Activated naive CD4-positive, alpha-beta T cell treated with anti-CD3 and anti-CD28 coated beads, Interleukin-2, amount 50 U/mL, for 16 hours (primary cell): ENCODE measurements at regions not wholly inside any gene's neighbourhood (a gene's known extent, or its start where the extent isn't known, plus 50 kb on each side); places are given as distances from the start of the nearest gene placed in this dataset.
"Not testable (repeated sequence)": the region's sequence is repeated elsewhere in the genome, so short reads cannot be mapped to it uniquely, and the experiment has no call there.

Experiments used
- DNase-seq: peaks from one replicate; pipeline ENCODE4 v3.0.0-alpha.2; 2020

DNA sequence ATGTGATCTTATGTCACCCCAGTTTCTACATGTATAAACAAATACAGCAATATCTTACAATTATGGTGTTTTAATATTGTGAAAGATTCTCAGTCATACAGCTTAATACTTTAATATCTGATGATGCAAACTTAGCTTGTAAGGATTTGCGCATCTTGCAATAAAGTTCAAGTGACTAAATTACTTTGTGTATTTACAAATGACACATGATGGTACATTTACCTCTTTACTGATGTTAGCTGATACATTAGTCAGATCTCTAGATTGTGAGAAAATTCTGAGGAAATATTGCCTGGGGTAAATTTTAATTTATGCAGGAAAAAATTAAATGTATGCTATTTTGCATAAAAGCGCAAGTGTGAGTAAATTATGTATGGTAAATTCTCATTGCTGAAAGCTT is 418.8 kb upstream of the MMS22L start:
- DNase-seq: no peak

DNA sequence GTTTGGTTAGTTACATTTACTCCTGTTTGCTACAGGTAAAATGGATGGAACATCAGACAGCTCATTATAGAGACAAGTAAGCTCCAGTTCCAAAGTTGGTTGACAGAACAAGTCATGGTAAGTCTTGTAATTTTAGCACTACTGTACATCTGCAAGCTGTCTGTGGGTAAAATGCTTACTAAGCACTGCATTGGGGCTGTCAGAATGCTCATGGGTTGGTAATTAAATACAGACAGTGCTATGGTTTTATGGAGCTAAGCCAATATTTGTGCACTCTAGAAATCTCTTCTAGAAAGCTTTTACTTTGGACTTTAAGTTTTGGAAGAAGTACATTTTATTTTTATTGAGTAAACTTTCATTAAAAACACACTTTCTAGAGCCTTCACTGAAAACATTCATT is 419.2 kb upstream of the MMS22L start:
- no peak for DNase-seq

DNA sequence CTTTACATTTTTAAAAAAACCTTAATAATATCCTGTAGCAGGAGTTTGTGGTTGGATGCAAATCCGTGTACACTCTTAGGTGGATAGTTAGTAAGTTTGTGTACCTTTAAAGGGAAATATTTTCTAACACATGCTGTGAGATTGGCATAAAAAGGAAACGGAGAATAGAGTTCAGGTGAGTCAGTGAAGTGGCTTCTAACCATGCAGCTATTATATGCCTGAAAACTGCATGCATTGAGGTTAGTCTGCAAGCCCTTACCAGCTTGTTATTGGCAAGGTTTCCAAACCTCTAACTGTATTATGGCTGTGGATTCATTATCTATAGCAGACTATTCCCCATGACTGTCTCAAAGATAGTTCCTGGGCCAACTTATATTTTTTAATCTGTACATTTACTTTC is 420.6 kb upstream of the MMS22L start:
- DNase-seq: no peak

DNA sequence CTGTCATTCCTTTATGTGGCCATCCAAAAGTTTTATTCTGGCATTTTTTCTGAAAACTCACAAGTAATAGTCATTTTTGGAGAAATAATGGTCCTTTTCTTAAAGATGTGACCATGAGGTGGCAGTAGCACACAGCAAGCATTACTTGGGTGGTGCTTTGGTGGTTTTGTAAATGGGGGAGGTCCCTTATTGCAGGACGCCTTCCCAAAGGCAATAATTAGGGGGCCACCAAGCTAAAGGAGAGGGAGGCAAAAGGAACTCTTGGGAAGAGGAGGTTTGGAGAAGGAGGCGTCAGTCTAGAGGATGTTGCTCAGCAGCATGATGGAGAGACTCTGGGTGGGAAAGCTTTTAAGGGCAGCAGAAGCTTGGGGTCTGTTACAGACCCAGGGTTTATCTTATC is 422.6 kb upstream of the MMS22L start:
- no peak for DNase-seq

DNA sequence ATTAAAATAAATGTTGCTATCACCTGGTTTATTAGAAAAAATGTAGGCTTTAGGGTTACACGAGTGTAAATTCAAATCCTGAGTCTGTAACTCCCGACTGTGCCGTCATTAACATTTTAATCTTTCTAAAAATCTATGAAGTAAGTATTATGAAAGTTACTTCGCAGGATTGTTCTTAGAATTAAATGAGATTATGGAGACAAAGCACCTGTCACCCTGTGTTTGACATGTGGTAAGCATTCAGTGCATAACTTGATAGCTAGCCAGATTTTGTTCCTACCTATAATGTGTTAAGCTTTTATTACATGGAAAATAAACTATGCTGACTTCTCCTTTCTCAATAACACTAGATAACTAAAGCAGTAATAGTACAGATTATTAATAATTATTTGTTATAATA is 429.7 kb upstream of the MMS22L start:
- DNase-seq: no peak

DNA sequence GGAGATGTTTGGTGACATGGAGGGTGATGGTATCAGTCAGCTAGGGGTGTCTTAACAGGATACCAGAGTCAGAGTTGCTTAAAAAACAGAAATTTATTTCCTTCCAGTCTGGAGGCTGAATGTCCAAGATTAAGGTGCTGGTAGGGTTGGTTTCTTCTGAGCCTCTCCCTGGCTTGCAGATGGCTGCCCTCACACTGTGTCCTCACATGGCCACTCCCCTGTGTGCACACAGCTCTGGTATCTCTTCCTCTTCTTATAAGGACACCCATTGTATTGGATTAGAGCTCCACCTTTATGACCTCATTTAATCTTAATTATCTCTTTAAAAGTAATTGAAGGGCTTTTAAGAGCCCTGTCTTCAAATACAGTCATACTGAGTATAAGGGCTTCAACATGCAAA is 431.8 kb upstream of the MMS22L start:
- DNase-seq: no peak

DNA sequence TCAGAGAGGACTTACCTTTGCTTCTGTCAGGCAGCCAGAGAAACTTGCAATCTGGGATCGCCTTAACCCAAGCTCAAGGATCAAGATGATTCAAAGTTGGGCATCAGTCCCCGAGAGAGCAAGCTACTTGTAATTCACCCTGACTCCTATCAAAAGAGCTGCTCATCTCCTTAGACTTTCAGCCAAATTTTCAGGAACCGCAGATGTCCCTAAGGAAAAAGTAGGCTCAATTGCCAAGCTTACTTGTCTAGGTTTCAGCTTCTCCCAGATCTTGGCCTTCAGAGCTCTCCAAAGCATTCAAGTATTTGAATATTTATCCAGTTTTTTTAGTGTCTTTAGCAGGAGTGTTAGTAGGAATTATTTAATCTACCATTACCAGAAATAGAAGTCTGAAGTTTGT is 434.1 kb upstream of the MMS22L start:
- DNase-seq: no peak

DNA sequence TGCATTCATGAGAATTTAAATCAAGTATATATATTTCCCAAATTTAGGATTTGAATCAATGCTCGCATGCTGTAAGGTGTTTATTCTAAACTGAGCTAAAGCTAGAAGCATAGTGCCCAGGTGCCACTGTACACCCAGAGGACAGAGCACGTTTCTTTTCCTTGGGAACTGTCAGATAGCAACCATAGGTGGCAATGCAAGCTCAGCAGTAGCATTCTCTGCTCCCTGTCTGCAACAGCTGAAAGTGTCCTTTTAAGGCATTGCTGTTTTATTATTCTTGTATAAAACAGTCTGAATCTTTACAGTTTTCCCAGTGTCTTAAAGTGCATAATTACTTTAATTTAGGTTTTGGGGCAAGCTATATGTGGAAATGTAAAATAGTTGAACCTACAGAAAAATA is 443.4 kb upstream of the MMS22L start:
- DNase-seq: no peak

DNA sequence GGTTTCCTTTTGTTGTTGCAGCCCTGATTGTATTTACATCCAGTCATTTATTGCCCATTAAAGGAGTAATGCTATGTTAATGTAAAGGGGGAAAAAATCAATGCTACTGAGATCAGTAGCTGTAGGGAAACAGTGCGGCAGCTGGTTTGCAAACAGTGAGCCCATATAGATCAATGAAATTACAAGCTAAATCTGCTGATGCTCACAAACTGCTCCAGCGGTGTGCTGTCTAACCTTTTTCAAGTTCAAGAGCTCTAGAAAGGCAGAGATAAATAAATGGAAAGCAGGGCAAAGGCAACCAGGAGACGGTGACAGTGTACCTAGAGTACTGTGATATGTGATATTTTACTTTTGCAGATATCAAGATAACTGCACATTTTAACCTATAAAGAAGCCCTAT is 449.0 kb upstream of the MMS22L start:
- no peak for DNase-seq

DNA sequence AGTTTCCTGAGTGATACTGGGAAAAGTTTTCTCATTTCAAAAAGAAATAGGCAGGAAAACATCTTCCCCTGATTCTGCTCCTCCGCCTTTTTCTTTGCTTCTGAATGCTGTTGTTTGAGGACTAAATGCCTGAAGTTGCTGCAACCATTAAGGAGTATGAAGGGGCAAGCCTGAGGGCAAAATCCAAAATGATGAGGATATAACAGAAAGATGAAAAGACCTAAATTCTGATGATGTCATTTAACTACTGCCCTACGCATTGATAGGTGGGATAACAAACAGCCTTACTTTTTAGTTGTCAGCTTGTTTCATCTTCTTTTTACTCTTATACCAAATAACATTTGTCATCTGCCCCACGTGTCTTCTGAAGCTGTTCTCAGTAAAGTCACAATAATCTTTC is 474.6 kb upstream of the MMS22L start:
- no peak for DNase-seq

DNA sequence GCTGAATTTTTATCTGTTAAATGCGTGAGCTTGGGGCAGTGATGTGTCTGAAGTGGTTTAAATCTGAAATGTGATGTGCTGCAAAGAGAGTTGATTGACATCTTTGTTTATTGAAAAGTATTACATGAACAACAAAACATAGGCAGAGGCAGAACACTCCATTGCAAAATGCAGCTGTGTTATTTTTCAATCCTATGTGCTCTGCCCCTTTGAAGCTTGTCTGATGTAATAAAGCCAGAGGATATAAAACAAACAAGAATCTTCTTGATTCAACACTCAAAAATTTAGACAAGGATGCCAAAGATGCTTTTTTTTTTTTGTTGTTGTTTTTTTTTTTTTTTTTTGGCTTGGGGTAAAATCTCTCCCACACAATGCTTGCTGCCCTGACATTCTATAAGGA is 482.4 kb upstream of the MMS22L start:
- DNase-seq: no peak

DNA sequence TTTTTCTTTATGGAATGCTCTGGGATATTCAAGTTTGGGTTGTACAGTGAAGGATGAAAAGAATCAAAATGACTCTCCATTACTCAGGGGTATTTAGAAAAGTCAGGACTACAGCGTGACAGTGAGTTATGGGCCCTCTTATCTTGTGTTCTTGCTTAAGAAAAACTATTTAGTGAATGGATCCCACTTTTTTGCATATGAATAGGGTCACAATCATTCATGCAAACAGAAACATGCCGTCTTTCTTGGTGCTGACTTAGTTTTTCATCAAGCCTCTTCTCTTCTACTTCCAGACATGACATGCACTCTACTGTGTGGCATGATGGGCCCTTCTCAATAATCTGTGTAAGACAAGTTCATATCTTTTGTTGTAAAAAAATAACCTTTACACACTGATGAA is 488.4 kb upstream of the MMS22L start:
- DNase-seq: no peak

DNA sequence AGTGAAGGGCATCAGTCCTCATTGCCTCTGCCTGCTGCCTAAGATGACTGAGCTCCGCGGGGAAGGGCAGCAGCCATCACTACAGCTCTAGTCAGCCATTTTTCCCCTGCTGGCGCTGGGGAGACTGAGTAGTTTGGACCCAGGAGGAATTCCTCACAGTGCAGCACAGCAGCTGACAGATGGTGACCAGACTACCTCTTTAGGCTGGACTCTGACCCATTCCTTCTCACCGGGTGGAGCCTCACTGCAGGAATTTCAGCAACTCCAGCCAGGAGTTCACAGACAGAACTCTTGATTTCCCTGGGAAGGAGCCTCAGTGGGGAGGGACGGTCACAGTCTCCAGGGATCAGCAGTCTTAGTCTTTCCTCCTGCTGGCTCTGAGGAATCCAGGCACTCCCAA is 492.0 kb upstream of the MMS22L start:
- no peak for DNase-seq

DNA sequence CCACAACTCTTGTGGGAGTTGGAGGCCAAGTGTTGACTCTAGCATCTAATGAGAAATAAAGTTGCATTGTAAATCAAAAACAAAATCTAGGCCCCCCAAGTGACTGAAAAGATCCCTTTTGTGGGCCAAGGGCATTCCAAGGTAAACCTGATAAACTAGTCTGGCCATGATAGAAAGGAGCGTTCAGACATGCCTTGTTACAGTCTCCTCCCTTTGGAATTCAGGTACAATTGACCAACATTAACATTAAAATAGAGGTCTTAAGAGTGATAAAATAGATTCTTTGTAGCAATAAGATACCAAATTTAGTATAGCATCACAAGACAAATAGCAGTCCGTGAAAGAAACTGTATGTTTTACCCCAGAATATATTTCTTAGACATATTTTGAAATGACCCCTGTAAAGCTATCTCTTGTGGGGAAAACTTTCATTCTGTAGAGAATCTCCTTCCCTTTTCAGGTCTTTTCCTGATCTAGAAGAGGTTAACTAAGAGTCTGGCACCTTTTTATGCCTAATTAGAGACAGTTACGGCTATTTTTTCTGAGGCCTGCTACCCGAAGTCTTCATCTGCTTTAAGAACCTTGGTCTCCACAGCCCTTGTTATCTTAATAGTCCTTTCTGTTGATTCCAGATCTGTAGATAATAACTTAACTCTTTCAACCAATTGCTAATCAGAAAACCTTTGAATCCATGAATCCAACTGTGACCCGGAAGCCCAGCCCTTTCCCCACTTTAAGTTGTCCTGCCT is 495.4 kb upstream of the MMS22L start:
- DNase-seq: no peak

DNA sequence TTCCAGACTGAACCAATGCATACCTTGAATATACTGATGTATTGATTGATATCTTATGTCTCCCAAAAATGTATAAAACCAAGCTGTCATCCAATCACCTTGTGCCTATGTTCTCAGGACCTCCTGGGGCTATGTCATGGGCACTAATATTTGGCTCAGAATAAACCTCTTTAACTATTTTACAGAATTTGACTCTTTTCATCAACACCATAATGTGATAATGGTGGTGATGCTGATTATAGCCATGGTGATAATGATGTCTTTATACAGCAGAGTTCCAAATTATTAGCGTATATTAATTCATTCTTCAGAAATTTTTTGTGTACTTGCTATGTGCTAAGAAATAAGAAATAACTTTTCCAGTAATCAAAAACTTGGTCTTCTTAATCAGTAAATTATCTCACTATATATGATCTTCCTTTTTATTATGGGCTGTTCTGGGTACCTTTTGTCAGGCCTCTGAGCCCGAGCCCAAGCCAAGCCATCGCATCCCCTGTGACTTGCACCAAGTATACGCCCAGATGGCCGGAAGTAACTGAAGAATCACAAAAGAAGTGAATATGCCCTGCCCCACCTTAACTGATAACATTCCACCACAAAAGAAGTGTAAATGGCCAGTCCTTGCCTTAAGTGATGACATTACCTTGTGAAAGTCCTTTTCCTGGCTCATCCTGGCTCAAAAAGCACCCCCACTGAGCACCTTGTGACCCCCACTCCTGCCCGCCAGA is 496.2 kb upstream of the MMS22L start:
- not testable (repeated sequence) for DNase-seq

DNA sequence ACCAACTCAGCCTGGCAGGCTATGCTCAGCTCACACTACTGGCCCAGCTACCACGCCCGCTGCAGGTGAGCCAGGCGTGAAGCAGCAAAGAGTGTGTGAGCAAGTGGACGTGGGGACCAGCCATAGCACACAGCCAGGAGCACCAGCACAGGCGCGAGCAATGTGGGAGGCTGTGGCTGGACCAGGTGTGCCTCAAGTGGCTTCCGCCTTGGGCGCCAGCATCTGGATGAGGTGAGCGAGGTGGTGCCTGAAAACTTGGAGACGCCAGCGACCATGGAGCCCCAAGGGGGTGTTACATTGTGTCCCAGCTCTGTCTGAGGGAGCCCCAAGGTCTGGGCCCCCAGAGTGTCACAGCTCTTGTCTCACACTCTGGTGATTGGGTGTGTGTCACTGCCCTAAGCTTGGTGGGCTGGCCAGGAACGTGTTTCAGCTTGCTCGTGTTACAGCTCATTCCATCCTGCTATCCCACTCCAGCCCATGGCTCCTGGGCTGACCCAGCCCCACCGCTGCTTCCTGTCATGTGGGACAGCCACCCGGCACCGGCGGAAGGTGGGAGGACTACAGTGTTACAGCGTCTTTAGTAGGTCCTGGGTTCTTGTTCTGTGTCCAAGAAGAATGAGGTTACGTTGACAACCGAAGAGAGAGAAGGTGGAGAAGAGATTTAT is 508.0 kb upstream of the MMS22L start:
- no peak for DNase-seq

DNA sequence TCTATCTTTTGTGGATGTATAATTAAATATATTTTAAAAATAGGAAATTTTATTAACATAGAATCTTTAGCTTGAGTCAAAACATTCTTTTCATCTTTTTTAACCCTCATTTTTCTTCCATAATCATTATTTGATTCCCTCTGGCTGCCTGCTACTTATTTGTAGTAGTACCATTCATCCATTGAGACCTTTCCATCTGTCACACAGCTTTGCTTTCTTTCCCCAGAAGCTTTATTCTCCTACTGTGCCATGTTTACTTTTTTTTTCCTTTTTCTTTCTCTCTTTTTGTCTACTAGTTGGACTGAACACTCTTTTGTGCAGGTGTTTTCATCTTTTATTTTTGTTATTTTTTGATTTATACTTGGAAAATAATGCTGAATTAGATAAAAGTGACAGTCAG is 522.6 kb upstream of the MMS22L start:
- DNase-seq: no peak

DNA sequence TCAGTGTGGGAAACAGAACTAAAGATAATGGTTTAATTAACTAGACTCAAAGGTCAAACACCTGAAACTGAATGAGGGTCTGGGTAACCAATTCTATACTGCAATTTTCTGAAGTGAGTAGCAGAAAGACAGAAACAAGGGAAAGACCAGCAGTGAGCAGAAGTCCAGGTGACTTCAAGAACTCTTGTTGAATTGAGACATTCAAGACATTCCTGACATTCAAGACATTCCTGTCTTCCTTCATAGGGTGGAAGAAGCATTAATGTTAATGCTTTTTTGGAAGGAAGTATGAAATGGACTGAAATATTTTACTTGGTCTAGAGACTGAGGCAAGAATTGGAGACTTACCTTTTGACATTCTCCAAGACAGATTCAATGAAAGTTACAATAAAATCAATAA is 529.9 kb upstream of the MMS22L start:
- DNase-seq: no peak

DNA sequence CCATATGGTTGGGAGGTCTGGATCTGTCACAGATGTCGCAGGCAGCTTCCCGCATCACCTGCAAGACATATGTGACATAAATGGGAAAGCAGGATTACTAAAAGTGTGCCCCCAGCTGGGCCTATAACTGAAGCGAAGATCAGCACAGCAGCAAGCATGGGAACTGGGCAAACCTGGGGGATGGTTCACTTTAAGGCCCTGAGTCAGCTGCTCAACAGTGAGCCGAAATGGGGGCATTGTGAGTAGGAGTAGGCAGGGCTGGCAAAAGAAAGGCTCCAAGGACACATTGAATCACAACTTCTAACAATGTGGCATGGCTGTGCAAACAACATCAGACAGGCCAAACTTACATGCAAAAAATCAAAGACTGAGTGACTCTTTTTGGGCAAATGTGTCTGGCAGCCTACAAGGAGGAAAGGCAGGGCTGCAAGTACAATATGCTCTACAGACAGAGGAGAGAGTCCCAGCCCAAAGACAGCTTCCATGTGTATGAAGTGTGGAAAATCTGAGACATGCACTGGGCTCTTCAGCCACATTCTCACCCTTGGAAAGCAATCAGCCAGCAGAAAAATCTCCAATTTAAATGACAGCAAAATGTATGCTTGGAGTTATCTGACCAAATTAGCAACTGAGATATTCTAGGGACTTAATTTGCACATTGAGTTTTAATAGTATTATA is 531.0 kb upstream of the MMS22L start:
- no peak for DNase-seq

DNA sequence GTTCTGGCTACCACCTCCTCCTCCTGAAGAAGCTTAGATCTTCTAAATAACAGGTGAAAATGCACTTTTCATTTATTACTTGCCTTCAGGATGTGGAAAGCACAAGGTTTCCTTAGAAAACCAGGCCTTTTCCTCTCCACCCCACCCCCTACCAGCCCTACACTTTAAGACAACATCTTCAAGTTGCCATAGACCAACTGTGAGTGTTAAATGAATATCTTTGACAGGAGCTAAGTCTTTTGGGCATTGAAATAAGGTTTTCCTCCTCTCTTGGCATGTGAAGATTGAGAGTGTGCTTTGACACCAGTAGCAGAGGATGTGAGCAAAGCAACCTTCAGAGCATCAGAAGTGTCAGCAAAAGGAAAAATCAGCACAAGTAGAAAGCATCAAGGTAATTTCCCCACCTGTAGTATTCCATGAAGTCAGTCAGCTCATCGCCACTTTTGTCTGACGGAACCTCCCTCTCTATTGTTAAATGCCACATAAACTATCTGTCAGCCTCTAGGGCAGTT is 532.3 kb upstream of the MMS22L start:
- no peak for DNase-seq

DNA sequence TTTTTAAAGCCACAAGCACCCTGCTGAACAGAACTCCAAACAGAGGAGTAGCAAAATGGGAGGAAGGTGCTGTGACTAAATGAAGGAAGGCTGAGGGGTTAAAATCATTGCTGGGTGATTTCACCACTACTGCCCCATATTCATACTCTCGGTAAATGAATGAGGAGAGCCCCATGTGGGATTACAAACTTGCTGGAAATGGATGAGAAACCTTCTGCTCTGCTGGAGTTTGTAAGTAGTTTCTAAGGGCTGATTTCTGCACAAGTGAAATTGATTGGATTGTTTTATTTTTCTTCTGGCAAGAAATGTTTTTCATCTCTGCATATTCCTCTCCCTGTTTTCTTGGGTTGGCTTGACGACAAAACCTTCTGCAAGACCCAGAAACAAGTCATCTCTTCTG is 533.5 kb upstream of the MMS22L start:
- DNase-seq: no peak

DNA sequence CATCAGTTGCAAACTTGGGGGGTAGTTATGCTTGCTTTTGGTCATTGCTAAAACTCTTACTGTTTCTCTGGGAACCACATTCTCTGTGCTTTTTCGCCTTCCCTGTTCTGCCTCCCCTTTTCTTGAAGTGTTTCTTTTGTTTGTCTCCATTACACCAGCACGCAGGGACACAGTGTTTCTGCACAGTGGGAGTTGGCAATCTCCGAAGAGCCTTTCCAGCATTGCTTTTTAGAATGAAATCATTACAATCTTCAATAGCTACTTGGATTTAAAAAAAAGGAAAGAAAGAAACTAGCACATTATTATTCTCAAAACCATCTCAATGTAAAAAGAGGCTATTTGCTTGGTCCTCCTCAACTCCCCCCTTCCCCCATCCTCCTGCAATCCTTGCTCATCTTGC is 536.7 kb upstream of the MMS22L start:
- no peak for DNase-seq

DNA sequence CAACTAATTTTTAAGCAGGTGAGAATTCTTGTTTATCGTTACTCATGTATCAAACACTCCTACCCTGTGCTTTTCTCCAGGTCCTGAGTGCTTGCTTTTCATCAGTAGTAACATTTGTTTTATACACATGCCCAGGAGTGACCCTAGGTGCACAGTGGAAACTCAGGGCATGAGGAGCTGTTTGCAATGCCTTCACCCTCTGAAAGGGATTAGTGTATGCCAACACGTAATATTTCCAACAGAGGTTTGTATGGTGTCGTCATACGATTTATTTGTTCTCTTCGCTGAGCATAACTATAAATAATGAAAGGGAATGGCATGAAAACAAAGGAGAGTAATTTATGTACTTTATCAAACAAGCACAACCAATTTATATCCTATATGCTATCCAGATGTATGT is 537.4 kb upstream of the MMS22L start:
- DNase-seq: no peak

DNA sequence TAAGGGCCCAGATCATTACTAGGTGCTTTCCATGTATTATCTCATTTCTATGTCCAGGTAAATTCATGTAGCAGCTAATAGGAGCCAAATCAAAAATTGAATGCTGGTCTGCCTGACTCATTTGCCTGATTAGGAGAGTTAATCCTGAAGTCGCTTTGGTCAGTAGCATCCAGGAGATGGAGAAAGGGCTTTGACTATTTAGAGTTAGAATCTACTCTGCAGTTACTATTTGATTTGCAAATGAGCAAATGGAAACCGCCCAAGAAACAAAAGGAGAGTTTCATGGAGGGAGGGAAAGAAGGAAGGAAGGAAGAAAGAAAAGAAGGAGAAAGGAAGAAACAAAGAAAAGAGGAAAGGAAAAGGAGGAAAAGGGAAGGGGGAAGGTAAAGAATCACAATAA is 539.6 kb upstream of the MMS22L start:
- no peak for DNase-seq
